ENCODE measurements at regions not wholly inside any gene's neighbourhood (a gene's known extent, or its start where the extent isn't known, plus 50 kb on each side); places are given as distances from the start of the nearest gene placed in this dataset.

DNA sequence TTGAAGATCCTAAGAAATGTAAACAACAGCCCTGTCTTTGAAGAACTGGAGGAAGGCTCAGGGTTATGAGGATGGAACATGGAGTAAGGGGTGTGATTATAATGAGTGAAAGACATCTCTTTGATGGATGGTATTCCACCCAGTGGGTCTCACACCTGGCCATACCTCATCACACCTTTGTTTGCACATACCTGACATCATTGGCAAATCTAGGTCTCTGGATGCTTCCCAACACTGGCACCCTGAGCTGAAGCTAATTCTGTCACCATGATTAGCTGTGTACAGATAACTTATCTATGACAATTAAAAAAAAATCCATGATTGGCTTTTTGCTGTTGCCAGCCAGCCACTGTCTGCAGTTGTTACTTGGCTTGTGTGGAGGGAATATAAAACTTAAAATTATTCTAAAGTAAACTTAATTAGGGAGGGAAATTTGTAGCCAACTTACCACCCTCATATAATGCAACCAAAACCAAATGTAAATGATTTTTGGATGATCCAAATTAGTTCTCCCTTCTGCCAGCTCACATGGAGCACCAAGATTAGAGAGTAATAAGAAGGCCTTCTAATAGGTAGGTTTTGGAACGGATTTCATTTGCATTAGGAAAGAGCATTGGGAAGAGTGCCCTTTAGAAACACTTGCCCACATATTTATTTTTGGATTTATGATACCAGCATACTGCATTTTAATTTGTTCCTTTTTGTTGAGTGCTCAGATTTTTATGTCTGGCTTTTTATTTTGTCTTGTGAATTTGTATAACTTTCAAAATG, 249.5 kb downstream of the SOX4 start:
- no peak for TF ChIP-seq EZH2 (IDR thresholded peaks at IDR 0.05; ENCODE audit: low read length)
- TF ChIP-seq, protein P1, sequence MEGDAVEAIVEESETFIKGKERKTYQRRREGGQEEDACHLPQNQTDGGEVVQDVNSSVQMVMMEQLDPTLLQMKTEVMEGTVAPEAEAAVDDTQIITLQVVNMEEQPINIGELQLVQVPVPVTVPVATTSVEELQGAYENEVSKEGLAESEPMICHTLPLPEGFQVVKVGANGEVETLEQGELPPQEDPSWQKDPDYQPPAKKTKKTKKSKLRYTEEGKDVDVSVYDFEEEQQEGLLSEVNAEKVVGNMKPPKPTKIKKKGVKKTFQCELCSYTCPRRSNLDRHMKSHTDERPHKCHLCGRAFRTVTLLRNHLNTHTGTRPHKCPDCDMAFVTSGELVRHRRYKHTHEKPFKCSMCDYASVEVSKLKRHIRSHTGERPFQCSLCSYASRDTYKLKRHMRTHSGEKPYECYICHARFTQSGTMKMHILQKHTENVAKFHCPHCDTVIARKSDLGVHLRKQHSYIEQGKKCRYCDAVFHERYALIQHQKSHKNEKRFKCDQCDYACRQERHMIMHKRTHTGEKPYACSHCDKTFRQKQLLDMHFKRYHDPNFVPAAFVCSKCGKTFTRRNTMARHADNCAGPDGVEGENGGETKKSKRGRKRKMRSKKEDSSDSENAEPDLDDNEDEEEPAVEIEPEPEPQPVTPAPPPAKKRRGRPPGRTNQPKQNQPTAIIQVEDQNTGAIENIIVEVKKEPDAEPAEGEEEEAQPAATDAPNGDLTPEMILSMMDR (optimal IDR thresholded peaks at IDR 0.05 in 1 of 3, IDR thresholded peaks at IDR 0.05 in 1 of 3, conservative IDR thresholded peaks at IDR 0.05 in 1 of 3; ENCODE audit: extremely low read depth in 1 of 3, insufficient read depth in 2 of 3, low read length in 3 of 3): no peak
- dilution Hi-C loops (cut with MboI; ENCODE audit: extremely low pct_ligation_motif_present, low sequenced_read_pairs): no loop called here
- H2AFZ ChIP-seq (ENCODE audit: control insufficient read depth, low read length): no peak overlapping the region
- no peak overlapping the region for H3K9ac ChIP-seq (ENCODE audit: control insufficient read depth, extremely low read depth, insufficient read depth, low read length)
- H3K79me2 ChIP-seq (ENCODE audit: control insufficient read depth, insufficient read depth, low read length): no peaks in the 10 kb centered on the region
- FAIRE-seq (no peak), DNase-seq (ENCODE audit: low read depth, low spot score) (no peak)
- no peaks in the 10 kb centered on the region for H3K27me3 ChIP-seq (ENCODE audit: control insufficient read depth, extremely low read depth, insufficient read depth, low read length)
- H3K36me3 ChIP-seq (ENCODE audit: control insufficient read depth in 2 of 2, extremely low read depth in 1 of 2, insufficient read depth in 2 of 2, low read length in 2 of 2): no peaks in the 10 kb centered on the region
- no peaks in the 10 kb centered on the region for H4K20me1 ChIP-seq (ENCODE audit: control insufficient read depth, extremely low read depth, insufficient read depth, low read length)
- no peak overlapping the region for H3K27ac ChIP-seq (ENCODE audit: control insufficient read depth, insufficient read depth, low read length)
- H3K4me2 ChIP-seq (ENCODE audit: control insufficient read depth, extremely low read depth, insufficient read depth, low read depth, low read length): no peak overlapping the region
- H3K4me1 ChIP-seq (ENCODE audit: control insufficient read depth, extremely low read depth, insufficient read depth, low read length): peaks cover 5% of the 10 kb centered on the region
- no peaks in the 10 kb centered on the region for H3K9me1 ChIP-seq (ENCODE audit: control insufficient read depth, extremely low read depth, insufficient read depth, low read length)
- H3K9me3 ChIP-seq (ENCODE audit: control insufficient read depth, low read depth, low read length): no peaks in the 10 kb centered on the region
- no peak overlapping the region for H3K4me3 ChIP-seq (ENCODE audit: control insufficient read depth in 2 of 3, extremely low read depth in 1 of 3, insufficient read depth in 2 of 3, low read depth in 1 of 3, low read length in 3 of 3)

GRCh38 chr6:21844120-21844917, 250.8 kb downstream of the SOX4 start:
- dilution Hi-C loops (cut with MboI; ENCODE audit: extremely low pct_ligation_motif_present, low sequenced_read_pairs): no loop called here
- no peak overlapping the region for H3K27ac ChIP-seq (ENCODE audit: control insufficient read depth, insufficient read depth, low read length)
- H3K9me1 ChIP-seq (ENCODE audit: control insufficient read depth, extremely low read depth, insufficient read depth, low read length): no peaks in the 10 kb centered on the region
- no peaks in the 10 kb centered on the region for H3K27me3 ChIP-seq (ENCODE audit: control insufficient read depth, extremely low read depth, insufficient read depth, low read length)
- H3K4me3 ChIP-seq (ENCODE audit: control insufficient read depth in 2 of 3, extremely low read depth in 1 of 3, insufficient read depth in 2 of 3, low read depth in 1 of 3, low read length in 3 of 3): no peak overlapping the region
- peaks cover 5% of the 10 kb centered on the region for H3K4me1 ChIP-seq (ENCODE audit: control insufficient read depth, extremely low read depth, insufficient read depth, low read length)
- FAIRE-seq (no peak), DNase-seq (ENCODE audit: low read depth, low spot score) (no peak)
- no peaks in the 10 kb centered on the region for H4K20me1 ChIP-seq (ENCODE audit: control insufficient read depth, extremely low read depth, insufficient read depth, low read length)
- H2AFZ ChIP-seq (ENCODE audit: control insufficient read depth, low read length): no peak overlapping the region
- no peaks in the 10 kb centered on the region for H3K79me2 ChIP-seq (ENCODE audit: control insufficient read depth, insufficient read depth, low read length)
- TF ChIP-seq, protein P1 (optimal IDR thresholded peaks at IDR 0.05 in 1 of 3, IDR thresholded peaks at IDR 0.05 in 1 of 3, conservative IDR thresholded peaks at IDR 0.05 in 1 of 3; ENCODE audit: extremely low read depth in 1 of 3, insufficient read depth in 2 of 3, low read length in 3 of 3): no peak
- no peak for TF ChIP-seq EZH2 (IDR thresholded peaks at IDR 0.05; ENCODE audit: low read length)
- no peaks in the 10 kb centered on the region for H3K36me3 ChIP-seq (ENCODE audit: control insufficient read depth in 2 of 2, extremely low read depth in 1 of 2, insufficient read depth in 2 of 2, low read length in 2 of 2)
- H3K9ac ChIP-seq (ENCODE audit: control insufficient read depth, extremely low read depth, insufficient read depth, low read length): no peak overlapping the region
- H3K4me2 ChIP-seq (ENCODE audit: control insufficient read depth, extremely low read depth, insufficient read depth, low read depth, low read length): no peak overlapping the region
- no peaks in the 10 kb centered on the region for H3K9me3 ChIP-seq (ENCODE audit: control insufficient read depth, low read depth, low read length)

All from keratinocyte (primary cell).